GM19395 (cell line): ENCODE measurements at regions not wholly inside any gene's neighbourhood (a gene's known extent, or its start where the extent isn't known, plus 50 kb on each side); places are given as distances from the start of the nearest gene placed in this dataset.
"Not testable (repeated sequence)": the region's sequence is repeated elsewhere in the genome, so short reads cannot be mapped to it uniquely, and the experiment has no call there.

Experiments
- ATAC-seq: cut with Tn5 transposase; IDR thresholded peaks from one replicate; pipeline ENCODE4 v1.9.1; 2021; ENCODE audit warnings: mild to moderate bottlenecking, moderate library complexity; ENCODE audit not compliant: unreplicated experiment

DNA sequence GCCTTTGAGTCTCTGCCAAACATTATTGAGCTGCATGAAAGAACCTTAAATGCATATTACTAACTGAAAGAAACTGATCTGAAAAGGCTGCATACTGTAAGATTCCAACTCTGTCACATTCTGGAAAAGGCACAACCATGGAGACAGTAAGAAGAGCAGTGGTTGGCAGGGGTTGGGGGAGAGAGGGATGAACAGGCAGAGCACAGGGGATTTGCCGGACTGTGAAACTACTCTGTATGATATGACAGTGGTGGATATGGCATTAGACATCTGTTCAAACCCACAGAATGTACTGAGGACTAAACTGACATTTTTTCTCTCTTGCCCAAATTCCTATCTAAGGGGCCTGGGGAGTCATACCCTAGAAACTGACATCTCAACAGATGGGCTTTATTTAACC is 138.4 kb downstream of the KCNJ12 start:
- ATAC-seq = not testable (repeated sequence)

DNA sequence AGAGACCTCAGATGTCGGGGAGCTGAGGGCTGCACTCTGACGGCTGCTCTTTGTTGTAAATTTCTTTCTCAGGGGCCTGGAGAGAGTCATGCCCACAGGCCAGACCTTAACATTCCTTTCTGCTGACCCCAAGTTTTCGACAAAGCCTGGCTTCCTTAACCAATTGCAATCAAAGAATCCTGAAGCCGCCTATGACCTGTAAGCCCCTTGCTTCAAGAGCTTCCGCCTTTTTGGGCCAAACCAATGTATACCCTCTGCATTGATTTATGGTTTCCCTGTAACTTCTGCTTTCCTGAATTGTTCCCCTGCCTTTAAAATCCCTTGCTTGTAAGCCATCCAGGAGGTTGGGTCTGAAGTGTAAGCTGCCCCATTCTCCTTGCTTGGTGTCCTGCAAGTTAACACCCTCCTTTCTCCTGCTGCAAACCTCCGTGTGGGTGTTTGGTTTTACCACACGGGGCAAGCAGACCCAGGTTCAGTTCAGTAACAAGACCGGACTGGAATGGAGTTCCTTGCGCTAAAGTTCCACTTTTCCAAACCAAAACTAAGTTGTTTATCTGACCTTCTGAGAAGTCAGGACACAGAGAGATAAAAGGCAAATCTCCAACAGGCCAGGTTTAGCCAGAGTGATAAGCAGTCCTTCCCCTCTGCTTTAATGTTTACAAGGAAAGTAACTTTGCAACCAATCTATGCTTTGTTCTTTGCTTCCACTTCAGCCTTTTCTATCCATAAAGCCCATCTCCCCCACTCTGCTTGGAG is 141.6 kb downstream of the KCNJ12 start:
- no peak for ATAC-seq

DNA sequence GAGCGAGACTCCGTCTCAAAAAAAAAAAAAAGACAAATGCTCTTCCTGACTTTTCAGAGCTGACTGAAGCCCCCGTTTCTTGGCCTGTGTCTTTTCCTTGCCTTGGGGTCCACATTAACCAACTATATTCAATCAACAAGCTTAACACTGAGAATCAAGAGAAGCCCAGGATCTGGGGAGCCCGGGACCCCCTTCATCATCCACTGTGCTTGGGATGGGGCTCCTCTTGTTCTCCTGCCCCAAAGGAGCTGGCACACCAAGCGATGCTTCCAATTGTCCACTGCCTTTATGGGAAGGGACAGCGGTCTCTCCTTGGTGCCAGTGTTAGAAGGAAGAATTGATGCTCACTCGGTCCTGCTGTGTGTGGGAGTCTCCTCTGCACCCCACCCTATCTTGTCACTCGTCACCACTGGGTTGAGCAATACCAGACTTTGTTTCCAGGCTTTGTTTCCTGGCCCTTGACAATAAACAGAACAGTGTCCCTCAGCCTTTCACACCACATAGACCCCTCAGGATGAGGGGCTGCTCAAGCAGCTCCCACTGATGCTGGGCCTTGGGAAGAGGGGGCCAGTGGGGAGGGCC is 146.7 kb downstream of the KCNJ12 start:
- ATAC-seq = no peak

DNA sequence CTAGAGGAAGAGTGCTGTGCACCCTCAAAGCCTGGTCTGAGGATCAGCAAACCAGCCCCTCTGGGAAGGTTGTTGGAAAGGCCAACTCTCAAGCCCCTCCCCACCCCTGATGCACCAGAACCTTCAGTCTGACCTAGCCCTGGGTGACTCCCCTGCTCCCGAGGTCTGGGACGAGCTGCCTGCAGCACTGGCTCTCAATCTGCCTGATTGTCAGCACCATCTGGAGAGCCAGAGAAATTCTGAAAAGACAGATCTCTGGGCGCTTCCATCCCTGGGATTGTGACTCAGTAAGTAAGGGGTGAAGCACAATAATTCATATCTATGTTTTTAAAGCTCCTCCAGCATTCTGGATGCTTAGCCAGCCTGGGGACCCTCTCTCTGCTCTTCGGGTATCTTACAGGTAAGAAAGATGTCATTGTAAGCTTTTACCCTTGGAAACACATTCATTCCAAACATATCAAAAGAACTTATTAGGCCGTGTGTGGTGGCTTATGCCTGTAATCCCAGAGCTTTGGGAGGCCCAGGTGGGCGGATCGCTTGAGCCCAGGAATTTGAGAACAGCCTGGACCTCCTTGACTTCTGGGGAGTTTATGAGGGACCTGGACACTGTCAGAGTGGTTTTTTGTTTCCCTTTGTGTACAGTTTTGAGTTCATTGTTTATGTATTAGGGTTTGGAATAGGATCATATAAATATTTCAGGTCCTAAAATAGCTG is 147.5 kb downstream of the KCNJ12 start:
- ATAC-seq = no peak

DNA sequence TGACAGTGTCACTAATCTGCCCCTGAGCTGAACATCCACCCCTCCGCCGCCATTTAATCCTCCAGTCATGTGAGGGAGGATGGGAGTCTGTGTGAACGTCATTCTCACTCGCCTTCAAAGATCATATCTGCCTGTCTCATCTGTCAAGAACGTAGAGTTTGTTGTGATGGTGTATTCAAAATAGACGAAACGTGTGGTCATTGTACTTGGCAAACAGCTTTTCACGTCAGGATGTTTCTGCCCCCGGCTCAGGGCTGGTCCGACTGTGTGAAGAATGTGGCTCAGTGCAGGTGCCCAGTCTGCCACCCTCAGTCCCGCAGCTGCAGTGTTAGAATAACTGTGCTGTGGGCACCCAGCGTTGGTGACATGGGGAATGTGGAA is 148.0 kb downstream of the KCNJ12 start:
- ATAC-seq = no peak

DNA sequence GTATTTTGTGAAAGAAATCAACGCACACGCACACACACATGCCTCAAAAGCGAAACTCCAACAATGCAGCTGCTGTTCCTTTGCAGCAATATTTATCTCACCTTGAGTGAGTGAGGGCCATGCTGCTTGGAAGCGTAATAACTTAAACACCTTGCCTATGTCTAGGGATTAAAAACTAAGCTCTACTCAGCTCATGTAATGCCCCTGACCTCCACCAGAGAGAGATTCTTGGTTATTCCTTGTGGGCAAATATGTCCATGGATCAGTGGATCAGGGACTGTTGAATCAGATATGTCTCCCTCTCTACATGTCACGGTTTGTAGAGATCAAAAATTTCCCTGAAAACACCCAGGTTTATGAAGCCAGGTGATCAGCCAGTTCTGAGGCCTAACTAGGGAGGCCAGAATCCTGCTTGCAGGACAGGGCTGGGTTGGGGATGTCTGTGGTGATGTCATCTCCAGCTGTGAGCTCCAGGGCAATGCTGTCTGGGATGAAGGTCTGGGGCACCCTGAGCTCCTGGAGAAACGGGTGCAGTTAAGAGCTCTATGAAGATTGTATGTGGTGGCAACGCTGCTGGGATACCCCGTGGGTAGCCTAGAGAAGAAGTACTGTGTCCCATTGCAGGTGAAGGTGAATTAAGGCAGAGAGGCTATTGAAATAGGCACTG is 149.4 kb downstream of the KCNJ12 start:
- ATAC-seq = no peak

DNA sequence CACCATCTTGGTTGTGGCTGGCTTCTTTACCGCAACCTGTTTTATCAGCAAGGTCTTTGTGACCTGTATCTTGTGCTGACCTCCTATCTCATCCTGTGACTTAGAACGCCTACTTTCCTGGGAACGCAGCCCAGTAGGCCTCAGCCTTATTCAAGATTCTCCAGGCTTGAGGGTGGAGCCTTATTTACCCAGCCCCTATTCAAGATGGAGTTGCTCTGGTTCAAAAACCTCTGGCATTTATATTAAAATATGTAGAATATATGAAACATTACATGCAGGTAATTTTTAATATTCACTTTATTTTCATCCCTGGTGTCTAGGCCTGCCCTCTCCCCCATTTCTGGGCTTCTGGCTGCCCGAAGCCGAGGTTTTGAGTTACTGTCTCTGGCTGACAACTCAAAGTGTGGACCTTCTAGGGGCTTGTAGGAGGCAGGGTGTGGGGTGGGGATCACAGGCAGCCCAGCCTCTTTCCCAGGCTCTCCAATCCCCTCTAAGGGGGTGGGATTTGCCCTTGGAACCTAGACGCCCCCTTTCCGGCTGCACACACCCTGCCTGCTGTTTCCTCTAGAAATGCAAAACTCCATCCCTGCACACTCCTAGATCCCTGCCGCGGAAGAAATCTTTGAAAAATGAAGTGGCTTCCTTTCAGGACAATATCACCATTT is 152.0 kb downstream of the KCNJ12 start:
- no peak for ATAC-seq

DNA sequence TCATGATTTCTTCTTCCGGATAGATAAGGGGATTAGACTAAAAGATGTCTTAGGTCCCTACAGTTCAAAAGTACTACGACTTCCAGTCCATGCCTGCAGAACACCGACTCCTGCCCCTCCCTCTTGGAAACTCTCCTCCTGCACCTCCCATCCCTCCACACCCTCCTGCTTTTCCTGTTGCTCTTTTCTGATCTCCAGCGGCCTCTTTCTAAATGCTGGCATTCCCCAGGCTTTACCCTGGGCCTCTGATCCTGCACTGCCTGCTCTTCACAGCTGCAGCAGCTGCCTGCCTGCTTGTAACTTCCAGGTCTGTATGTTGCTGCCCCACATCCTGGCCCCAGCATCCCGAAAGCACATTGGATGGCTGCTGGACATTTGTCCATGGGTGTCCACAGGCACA is 154.2 kb downstream of the KCNJ12 start:
- ATAC-seq = no peak

DNA sequence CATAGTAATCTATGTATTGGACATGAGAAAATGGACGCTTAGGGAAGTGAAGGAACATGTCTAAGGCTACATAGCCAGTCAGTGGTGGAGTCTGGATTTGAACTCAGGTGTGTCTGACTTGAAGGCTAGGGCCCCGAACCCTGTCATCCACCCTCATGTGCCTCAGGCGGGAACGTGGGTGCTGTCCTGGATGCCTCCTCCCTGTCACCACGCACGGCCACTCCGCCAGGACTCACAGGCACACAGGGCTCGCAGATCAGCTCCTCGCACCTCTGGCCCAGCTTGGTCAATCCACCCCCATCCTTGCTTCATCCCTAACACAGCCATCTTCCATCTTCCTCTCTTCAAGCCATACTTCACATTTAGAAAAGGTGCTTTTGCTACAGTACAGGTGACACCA is 154.7 kb downstream of the KCNJ12 start:
- ATAC-seq = no peak

DNA sequence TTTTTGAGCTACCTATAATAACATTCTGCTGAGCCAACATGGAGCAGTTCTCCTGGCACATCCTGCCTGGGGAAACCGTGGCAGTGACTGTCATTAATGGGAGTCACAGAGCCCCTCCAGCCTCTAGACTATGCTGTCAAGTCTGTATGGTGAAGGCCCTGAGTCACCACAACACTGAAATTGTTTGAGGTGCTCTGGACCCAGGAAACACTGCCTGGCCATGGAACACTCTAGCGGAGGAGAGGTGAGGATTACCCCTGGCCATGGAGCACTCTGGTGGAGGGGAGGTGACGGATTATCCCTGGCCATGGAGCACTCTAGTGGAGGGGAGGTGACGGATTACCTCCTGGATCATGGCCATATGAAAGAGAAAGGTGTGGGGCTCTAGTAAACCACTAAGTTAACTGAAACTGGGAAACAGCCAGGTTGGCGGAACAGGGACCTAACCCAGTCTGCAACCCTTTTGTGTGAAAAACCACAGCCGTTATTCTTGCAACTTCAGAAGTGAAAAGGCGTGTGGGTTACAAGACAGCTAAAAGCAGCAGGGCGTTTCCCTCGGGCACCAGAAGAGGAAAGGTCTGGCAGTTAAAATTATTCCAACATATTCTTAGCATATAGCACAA is 156.7 kb downstream of the KCNJ12 start:
- no peak for ATAC-seq

DNA sequence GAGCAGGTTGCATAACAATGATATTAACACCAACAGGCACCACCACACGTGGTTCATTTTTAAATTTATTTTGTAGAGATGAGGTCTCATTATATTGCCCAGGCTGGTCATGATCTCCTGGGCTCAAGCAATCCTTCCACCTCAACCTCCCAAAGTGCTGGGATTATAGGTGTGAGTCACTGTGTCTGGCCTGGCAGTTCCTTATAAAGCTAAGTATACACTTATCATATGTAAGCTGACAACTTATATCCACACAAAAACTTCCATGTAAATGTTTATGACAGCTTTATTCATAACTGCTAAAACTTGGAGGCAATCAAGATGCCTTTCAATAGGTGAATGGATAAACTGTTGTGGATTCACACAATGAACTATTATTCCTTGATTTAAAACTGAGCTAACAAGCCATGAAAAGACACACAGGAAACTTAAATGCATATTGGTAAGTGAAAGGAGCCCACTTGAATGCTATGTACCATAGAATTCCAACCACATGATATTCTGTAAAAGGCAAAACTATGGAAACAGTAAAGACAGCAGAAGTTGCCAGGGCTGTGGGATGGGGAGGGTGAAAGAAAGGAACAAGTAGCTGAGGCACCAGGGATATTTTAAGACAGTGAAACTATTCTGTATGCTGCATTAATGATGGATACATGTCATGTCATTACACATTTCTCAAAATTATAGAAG is 156.5 kb upstream of the KCNJ18 start:
- no peak for ATAC-seq

DNA sequence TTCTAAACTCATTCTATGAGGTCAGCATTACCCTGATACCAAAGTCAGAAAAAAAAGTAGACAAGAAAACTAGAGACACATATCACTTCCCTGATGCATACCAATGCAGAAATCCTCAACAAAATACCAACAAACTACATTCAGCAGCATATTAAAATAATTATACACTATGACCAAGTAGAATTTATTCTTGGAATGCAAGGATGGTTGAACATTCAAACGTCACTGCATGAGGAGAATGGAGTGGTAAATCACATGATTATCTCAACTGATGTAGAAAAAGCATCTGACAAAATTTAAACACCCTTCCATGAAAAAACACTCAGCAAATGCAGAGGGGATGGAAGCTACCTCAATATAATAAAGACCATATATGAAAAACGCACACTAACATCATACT is 155.0 kb upstream of the KCNJ18 start:
- no peak for ATAC-seq

DNA sequence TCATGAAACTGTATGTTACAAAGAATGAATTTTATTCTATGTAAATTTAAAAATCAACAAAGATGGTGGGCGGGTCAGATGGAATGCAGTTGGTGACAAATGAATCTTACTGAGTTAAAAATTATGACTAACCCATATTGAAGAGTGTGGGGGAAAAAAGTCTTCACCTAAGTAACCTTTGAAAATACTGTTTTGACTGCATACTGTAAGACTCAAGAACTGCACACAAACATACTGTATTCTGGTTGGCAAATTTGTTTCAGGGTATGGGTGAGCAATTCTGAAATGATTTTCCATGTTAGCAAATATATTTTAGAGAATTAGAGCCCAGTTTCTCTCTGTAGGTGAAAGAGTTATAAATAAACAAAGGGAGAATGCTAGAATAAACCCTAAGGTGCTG is 153.7 kb upstream of the KCNJ18 start:
- no peak for ATAC-seq

DNA sequence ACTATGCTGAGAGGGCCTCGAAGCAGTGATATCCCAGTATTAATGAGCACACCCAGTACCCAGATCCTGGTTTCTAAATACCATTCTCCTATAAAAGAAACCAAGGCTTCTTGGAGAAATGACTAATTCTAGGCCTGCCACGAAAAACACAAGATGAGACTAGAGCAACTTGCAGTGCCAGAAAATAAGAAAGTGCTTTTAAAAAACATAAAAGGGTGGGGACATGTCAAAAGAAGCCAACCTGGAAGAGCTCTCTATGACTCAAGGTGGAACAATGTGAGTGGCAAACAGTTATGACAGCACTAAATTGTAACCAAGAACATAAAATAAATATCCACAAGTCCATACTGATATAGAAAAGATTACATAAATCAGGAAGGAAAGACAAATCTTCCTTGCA is 153.2 kb upstream of the KCNJ18 start:
- no peak for ATAC-seq

DNA sequence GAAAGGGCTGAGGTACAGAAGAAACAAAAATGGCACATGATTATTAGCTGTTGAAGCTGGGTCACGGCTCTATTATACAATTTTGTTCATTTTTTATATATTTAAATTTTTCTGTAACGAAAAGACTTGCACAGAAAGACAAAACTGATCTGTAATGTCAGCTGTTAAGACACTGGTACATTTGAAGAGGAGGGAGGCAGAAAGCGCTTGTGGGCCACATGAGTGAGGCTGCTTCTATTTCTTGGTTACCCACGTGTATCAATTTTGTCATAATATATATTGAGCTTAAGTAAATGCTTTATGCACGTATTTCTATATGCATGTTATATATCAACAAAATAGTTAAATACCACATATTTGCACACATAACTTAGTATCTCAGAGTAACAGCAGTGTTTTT is 151.8 kb upstream of the KCNJ18 start:
- ATAC-seq = no peak

DNA sequence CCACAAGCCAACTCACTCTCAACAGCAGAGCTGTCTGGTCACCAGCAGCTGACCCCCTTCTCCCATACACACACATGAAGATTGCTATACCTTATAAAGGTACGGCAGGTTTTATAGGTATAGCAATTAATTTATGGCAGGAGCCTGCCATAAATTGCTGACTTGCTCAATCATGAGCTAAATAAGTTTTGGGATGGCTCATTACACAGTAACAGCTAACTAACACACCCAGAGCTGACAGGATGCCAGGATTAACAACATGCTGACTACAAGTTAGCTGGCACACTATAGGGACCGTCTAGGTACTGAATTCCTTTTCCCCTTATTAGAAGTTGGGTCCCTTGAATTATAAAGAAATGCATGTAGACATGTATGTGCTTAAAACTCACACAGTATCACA is 150.3 kb upstream of the KCNJ18 start:
- no peak for ATAC-seq

DNA sequence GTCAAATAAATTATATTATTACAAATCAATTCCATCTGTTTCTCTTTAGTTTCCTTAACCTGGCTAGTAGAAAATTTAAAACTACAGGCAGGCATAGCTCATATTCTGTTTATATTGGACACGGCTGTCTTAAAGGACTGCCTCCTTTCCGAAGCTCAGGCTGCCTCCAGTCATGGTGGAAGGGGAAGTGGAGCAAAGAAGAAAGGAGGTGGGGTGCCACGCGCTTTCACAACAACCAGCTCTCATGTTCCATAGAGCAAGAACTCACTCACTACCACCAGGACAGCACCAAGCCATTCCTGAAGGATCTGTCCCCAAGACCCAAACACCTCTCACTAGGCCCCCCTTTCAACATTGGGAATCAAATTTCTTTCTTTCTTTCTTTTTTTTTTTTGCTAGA is 149.3 kb upstream of the KCNJ18 start:
- no peak for ATAC-seq

DNA sequence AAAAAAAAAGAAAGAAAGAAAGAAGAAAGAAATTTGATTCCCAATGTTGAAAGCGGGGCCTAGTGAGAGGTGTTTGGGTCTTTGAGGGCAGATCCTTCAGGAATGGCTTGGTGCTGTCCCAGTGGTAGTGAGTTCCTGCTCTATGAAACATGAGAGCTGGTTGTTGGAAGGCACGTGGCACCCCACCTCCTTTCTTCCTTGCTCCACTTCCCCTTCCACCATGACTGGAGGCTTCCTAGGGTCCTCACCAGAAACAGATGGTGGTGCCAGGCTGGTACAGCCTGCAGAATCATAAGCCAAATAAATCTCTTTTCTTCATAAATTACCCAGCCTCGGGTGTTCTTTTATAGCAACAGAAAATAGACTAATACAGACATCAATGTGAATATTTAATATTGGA is 147.3 kb upstream of the KCNJ18 start:
- no peak for ATAC-seq

DNA sequence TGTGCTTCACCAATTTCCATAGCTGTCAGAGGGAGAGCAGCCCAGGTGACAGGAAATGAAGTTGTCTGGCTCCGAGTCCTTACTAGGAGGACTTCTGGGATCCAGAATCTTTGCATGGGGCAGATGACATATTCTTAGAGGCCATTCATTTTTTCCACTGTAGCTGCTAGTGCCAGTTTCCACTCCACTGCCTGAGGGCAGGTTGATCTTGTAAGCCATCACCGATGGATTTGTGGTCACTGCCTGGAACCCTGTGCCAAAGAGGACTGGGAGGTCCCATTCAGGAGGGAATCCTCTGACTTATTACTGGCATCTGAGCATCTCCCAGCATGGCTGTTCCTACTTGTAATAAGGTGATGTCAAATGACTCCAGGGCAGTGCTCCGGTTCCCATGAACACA is 144.1 kb upstream of the KCNJ18 start:
- no peak for ATAC-seq

DNA sequence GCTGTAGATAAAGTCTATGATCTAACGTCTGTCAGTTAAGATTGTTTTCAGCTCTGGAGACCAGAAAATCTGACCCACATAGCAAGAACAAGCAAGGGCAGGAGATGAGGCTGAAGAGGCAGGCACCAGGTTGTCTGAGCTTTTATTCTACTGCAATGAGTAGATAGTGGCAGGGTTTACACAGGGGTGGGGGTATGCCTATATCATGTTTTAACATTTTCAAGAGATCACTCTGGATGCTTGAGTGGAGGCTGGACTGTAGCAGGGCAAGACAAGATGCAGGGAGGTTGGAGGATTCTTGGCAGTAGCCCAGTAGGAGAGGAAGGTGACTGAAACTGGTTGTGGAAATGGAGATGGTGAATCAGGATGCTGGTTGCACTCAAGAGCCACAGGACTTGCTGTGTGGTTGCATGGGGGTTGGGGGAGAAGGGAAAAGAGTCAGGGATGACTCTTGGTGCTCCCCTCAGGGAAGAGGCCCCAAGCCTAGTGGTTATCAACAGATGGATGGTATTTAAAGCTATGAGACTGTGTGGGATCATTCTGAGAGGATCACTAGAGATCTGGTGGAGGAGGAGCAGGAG is 143.1 kb upstream of the KCNJ18 start:
- no peak for ATAC-seq
